Mucosa of descending colon (tissue), 3 donors: ENCODE measurements at regions not wholly inside any gene's neighbourhood (a gene's known extent, or its start where the extent isn't known, plus 50 kb on each side); places are given as distances from the start of the nearest gene placed in this dataset.

Experiments used
- ATAC-seq: fragments of 200-7000 bp; cut with Tn5 transposase; one replicate; pipeline ENCODE4 v1.9.1; 2020; ENCODE audit warnings: mild to moderate bottlenecking, moderate library complexity
- DNase-seq, 3 donors: peaks; one replicate each; pipeline ENCODE4 v3.0.0-alpha.2; 2020
- H3K36me3 ChIP-seq: fragments of 200-600 bp; one replicate; pipeline ENCODE4 v1.8.0; 2021; ENCODE audit warnings: low read depth, mild to moderate bottlenecking
- H3K4me1 ChIP-seq: fragments of 200-600 bp; one replicate; pipeline ENCODE4 v1.8.0; 2021; ENCODE audit warnings: low read depth, mild to moderate bottlenecking
- H3K4me3 ChIP-seq: fragments of 200-600 bp; one replicate; pipeline ENCODE4 v1.8.0; 2021; ENCODE audit warnings: mild to moderate bottlenecking
- H3K9me3 ChIP-seq: fragments of 200-600 bp; one replicate; pipeline ENCODE4 v1.8.0; 2021; ENCODE audit warnings: mild to moderate bottlenecking
- intact Hi-C, 2 donors: fragments of 100-400 bp; cut with DNase I in 1 of 2; cut with micrococcal nuclease in 1 of 2; formaldehyde crosslinking; loops; one replicate each; pipeline versions ENCODE4 v1.11.0 to v1.11.1; 2022; cut with DNase I, micrococcal nuclease
- TF ChIP-seq, protein P1 (sequence below): fragments of 200-600 bp; IDR thresholded peaks from one replicate; pipeline ENCODE4 v1.8.0; 2022; ENCODE audit warnings: antibody characterized with exemption, mild to moderate bottlenecking
- donor health status: DM: no; HTN: no; CAD: no; lungs with moderate emphysema.
- donor health status: DM: no; HTN: no; CAD: no.
- donor health status: DM: no; HTN: yes; CAD: no.

DNA sequence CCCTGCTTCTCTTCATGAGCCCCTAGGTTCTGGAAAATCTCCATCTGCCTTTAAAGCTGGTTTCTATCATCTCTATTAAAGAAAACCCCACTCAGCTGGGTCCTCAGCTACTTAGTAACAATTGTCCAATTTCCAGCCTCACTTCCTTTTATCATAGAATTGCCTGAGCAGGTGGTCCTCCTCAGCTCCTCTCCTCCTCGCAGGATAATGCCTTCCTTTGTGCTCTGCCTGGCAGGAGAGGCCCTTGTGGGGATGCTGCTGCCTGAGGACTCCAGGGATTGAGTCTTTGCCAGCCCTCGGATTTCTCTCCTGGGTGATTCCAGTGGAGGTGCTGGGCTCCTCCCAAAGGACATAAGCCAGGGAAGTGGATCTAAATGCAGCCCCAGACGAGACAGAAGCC is 448.3 kb downstream of the INSC start:
- no peak for ATAC-seq
- TF ChIP-seq, protein P1, sequence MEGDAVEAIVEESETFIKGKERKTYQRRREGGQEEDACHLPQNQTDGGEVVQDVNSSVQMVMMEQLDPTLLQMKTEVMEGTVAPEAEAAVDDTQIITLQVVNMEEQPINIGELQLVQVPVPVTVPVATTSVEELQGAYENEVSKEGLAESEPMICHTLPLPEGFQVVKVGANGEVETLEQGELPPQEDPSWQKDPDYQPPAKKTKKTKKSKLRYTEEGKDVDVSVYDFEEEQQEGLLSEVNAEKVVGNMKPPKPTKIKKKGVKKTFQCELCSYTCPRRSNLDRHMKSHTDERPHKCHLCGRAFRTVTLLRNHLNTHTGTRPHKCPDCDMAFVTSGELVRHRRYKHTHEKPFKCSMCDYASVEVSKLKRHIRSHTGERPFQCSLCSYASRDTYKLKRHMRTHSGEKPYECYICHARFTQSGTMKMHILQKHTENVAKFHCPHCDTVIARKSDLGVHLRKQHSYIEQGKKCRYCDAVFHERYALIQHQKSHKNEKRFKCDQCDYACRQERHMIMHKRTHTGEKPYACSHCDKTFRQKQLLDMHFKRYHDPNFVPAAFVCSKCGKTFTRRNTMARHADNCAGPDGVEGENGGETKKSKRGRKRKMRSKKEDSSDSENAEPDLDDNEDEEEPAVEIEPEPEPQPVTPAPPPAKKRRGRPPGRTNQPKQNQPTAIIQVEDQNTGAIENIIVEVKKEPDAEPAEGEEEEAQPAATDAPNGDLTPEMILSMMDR, result no peak
- Histone ChIP-seq H3K36me3 (no peaks in the 10 kb centered on the region), H3K4me1 (no peaks in the 10 kb centered on the region), H3K4me3 (no peak overlapping the region), H3K9me3 (no peaks in the 10 kb centered on the region)
- intact Hi-C loops, result no loop called here
- DNase-seq, result no peak

DNA sequence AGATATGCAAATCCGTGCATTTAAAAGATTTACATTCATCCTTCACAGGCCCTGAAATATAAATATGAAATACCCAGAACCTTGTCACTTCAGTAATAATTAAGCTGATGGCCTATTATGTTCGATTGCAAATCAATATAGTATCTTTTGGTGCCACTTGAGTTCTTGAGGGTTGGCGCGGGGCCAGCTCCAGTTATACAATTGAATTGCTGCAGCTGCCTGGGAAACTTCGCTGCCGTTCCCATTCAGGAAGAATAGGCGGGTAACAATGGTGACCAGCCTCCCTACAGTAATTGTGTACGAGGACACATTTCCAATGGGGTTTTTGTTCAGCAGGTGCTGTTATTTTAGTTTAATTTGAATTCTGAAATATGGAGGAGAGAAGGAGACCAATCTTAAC is 451.2 kb downstream of the INSC start:
- TF ChIP-seq, protein P1, result no peak
- Histone ChIP-seq H3K9me3 (no peaks in the 10 kb centered on the region), H3K4me1 (no peaks in the 10 kb centered on the region), H3K36me3 (no peaks in the 10 kb centered on the region), H3K4me3 (no peak overlapping the region)
- intact Hi-C loops, result no loop called here
- ATAC-seq (no peak), DNase-seq (no peak)

DNA sequence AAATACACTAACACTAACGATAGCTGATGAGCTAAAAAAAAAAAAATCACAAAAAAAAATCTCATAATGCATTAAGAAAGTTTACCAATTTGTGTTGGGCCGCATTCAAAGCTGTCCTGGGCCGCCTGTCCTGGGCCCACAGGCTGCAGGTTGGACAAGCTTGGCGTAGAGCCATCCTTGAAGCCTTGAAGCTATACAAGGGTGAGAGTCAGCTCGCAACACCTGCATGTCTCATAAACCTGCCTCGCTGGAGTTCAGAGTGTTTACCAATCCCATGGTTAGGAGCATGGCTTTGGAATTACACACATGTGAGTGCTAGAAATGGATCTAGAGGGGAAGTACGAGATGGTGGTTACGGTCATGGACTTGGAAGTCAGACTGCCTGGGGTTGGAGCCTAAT is 453.7 kb downstream of the INSC start:
- TF ChIP-seq, protein P1, result no peak
- no peak for DNase-seq
- intact Hi-C loops, result no loop called here
- Histone ChIP-seq H3K9me3 (no peaks in the 10 kb centered on the region), H3K4me3 (no peak overlapping the region), H3K36me3 (no peaks in the 10 kb centered on the region), H3K4me1 (no peaks in the 10 kb centered on the region)
- ATAC-seq, result peak; percentile 43

DNA sequence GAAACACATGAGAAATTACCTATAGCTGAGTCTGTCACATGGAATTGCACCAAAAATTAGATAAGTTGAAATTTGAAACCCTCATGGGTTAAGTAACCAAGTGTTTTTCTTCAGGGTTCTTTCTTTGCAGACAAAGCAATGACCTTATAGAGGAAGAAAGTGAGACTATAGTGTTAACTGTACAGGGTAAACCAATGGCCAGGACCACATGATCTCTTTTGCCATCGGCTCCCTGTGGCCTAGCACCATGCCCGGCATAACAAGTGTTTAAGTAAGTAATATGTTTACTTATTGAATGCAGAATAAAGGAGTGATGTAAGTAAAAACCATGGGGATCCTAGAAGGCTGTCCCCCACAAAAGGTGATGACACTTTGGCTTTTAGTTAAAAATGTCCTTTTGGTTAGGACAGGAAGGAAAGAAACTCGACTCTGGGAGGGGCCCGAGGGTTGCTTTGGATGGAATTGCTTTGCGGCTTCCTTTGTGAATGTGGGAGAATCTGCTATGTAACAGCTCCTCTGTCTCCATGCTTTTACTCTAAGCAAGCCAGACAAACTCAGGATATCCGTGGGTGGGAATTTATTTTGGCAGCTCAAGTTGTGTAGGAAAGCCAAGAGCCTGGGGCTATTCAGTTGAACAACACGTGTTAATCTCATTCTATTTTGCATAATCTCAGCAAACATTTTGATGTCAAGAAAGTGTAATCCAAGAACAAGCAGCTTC is 454.7 kb downstream of the INSC start:
- Histone ChIP-seq H3K4me1 (no peaks in the 10 kb centered on the region), H3K36me3 (no peaks in the 10 kb centered on the region), H3K4me3 (no peak overlapping the region), H3K9me3 (no peaks in the 10 kb centered on the region)
- intact Hi-C loops, result no loop called here
- ATAC-seq (no peak), DNase-seq (no peak)
- TF ChIP-seq, protein P1, result no peak

DNA sequence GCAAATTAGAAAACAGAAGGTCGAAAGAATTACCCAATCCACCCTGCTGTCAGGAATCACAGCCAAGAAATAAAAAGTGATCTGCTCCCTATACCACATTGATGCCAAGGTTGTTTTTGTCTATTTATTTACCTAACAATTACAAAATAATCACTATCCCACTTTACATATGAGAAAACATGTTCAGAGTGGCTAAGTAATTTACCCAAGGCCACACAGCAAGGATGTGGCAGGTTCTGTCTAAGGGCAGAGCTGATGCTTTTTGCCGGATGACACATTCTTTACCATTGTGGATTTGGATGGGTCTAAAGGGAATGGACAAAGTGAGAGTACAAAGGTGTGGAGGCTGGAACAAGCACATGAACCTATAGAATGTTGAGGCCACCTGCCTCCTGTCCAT is 460.7 kb downstream of the INSC start:
- Histone ChIP-seq H3K9me3 (no peaks in the 10 kb centered on the region), H3K36me3 (no peaks in the 10 kb centered on the region), H3K4me3 (no peak overlapping the region), H3K4me1 (no peaks in the 10 kb centered on the region)
- DNase-seq (no peak), ATAC-seq (no peak)
- intact Hi-C loops, result no loop called here
- TF ChIP-seq, protein P1, result no peak

DNA sequence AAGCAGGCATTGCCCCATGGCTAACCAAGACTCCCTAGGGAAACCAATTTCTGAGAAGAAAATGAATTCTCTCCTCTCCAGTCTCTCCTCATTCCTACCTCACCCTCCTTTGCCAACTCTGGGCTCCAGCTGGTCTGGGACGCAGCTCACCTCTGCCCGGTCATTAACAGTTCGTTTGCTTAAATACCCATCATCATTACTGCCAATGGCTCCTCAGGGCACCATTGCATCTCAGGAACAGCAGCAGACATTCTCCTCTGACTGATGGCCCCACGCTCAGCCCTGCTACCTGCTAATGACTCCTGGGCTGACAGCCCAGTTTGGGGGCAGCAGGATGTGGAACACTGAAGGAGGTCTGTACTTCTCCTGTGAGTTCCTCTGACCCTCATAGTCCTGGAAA is 462.0 kb downstream of the INSC start:
- Histone ChIP-seq H3K36me3 (no peaks in the 10 kb centered on the region), H3K4me3 (no peak overlapping the region), H3K9me3 (no peaks in the 10 kb centered on the region), H3K4me1 (no peaks in the 10 kb centered on the region)
- intact Hi-C loops, result no loop called here
- no peak for ATAC-seq
- no peak for DNase-seq
- TF ChIP-seq, protein P1, result no peak
